Type B pancreatic cell (in vitro differentiated cells): ENCODE measurements at regions not wholly inside any gene's neighbourhood (a gene's known extent, or its start where the extent isn't known, plus 50 kb on each side); places are given as distances from the start of the nearest gene placed in this dataset.

Experiments
- DNase-seq: peaks from one replicate; pipeline ENCODE4 v3.0.0; 2021; ENCODE audit warnings: mixed read lengths; ENCODE audit not compliant: unreplicated experiment; ENCODE audit errors: extremely low spot score
- H3K27ac Mint-ChIP-seq: 2 replicates; pipeline ENCODE4 v1.8.0; 2021; ENCODE audit warnings: mild to moderate bottlenecking, mixed read lengths
- H3K27me3 Mint-ChIP-seq: 2 replicates; pipeline ENCODE4 v1.8.0; 2021; ENCODE audit warnings: mixed read lengths
- H3K36me3 Mint-ChIP-seq: 2 replicates; pipeline ENCODE4 v1.8.0; 2021; ENCODE audit warnings: mixed read lengths
- H3K4me1 Mint-ChIP-seq: one replicate; pipeline ENCODE4 v1.8.0; 2021; ENCODE audit warnings: mixed read lengths; ENCODE audit not compliant: unreplicated experiment
- H3K4me3 Mint-ChIP-seq: 2 replicates; pipeline ENCODE4 v1.8.0; 2021; ENCODE audit warnings: mild to moderate bottlenecking, mixed read lengths
- H3K9me3 Mint-ChIP-seq: 2 replicates; pipeline ENCODE4 v1.8.0; 2021; ENCODE audit warnings: mixed read lengths
- TF ChIP-seq, protein P1 (sequence below): fragments of 200-600 bp; sonication (generic); conservative IDR thresholded peaks from 2 replicates; pipeline ENCODE4 v1.5.0; 2021; ENCODE audit warnings: antibody characterized with exemption, mild to moderate bottlenecking

- TF ChIP-seq, protein P1, sequence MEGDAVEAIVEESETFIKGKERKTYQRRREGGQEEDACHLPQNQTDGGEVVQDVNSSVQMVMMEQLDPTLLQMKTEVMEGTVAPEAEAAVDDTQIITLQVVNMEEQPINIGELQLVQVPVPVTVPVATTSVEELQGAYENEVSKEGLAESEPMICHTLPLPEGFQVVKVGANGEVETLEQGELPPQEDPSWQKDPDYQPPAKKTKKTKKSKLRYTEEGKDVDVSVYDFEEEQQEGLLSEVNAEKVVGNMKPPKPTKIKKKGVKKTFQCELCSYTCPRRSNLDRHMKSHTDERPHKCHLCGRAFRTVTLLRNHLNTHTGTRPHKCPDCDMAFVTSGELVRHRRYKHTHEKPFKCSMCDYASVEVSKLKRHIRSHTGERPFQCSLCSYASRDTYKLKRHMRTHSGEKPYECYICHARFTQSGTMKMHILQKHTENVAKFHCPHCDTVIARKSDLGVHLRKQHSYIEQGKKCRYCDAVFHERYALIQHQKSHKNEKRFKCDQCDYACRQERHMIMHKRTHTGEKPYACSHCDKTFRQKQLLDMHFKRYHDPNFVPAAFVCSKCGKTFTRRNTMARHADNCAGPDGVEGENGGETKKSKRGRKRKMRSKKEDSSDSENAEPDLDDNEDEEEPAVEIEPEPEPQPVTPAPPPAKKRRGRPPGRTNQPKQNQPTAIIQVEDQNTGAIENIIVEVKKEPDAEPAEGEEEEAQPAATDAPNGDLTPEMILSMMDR, result no peak
These were observed 280.3 kb downstream of the LTN1 start for GRCh38 chr21:28712411-28712810.

GRCh38 chr21:28705616-28706015, 287.1 kb downstream of the LTN1 start:
- Mint-ChIP-seq H3K36me3 (no peaks in the 10 kb centered on the region), H3K27ac (no peak overlapping the region), H3K4me3 (no peak overlapping the region), H3K4me1 (no peaks in the 10 kb centered on the region), H3K9me3 (peaks cover 5% of the 10 kb centered on the region), H3K27me3 (peaks cover 3% of the 10 kb centered on the region)
- TF ChIP-seq, protein P1, result no peak
- no peak for DNase-seq

More at GRCh38 chr21:28712411-28712810, 280.3 kb downstream of the LTN1 start:
- Mint-ChIP-seq H3K4me3 (no peak overlapping the region), H3K9me3 (no peaks in the 10 kb centered on the region), H3K27me3 (peaks cover 23% of the 10 kb centered on the region), H3K36me3 (no peaks in the 10 kb centered on the region), H3K4me1 (no peaks in the 10 kb centered on the region), H3K27ac (no peak overlapping the region)
- DNase-seq, result no peak

DNA sequence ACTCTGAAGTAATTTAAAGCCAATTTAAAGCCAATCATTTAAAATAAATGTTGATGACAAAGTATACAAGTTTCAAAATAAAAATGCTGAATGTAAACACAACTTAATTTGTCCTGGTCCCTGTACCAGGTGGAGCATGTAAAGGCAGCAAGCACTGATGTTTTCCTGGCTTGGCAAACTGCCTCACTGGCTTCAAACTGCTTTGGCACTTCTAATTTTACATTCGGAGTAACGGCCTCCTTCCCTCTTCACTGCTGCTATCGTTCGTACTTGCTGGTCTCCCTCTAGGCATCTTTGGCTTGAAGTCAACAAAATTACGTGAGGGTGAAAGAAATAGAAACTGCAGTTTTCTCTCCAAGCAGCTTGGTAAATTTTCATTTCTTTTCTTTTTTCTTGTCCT, 287.9 kb downstream of the LTN1 start:
- TF ChIP-seq, protein P1, result no peak
- Mint-ChIP-seq H3K27ac (no peak overlapping the region), H3K27me3 (no peaks in the 10 kb centered on the region), H3K36me3 (no peaks in the 10 kb centered on the region), H3K4me3 (no peak overlapping the region), H3K4me1 (no peaks in the 10 kb centered on the region), H3K9me3 (peaks cover 5% of the 10 kb centered on the region)
- no peak for DNase-seq

GRCh38 chr21:28703861-28704260, 288.8 kb downstream of the LTN1 start:
- H3K36me3 Mint-ChIP-seq, result no peaks in the 10 kb centered on the region
- TF ChIP-seq, protein P1, result no peak
- DNase-seq, result no peak
- H3K4me1 Mint-ChIP-seq, result no peaks in the 10 kb centered on the region
- H3K9me3 Mint-ChIP-seq, result peaks cover 5% of the 10 kb centered on the region
- H3K4me3 Mint-ChIP-seq, result no peak overlapping the region
- H3K27ac Mint-ChIP-seq, result no peak overlapping the region
- H3K27me3 Mint-ChIP-seq, result no peaks in the 10 kb centered on the region

DNA sequence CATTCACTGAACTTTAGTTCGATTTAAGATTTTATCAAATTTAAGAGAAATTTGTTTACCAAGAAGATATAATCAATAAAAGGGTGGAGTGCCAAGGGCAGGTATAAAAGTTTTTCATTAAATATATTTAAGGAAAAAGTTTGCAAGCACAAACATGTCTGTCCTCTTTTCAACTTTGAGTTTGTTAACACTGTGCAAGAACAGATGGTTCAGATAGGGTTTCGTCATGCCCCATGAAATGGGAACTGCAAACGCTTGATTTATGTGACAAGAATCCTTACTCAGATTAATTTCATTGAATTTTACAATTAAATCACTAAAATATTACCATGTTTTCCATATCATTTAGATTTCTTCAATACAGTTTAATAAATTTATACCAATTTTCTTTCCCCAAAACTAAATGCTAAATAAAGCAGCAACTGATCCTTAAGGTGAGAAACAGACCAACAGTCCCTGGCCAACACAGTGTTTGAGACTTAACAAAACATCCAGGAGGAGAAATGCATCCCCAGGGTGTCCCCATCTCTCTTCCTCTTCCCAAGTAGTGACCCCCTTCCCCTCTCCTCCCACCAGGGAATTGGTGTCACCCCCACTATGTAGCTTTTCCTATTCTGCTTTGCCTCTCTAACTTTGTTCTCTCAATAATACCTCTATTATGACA, 292.9 kb downstream of the LTN1 start:
- H3K4me3 Mint-ChIP-seq, result no peak overlapping the region
- H3K9me3 Mint-ChIP-seq, result peaks cover 9% of the 10 kb centered on the region
- DNase-seq, result no peak
- peaks cover 4% of the 10 kb centered on the region for H3K36me3 Mint-ChIP-seq
- H3K4me1 Mint-ChIP-seq, result no peaks in the 10 kb centered on the region
- no peak overlapping the region for H3K27ac Mint-ChIP-seq
- no peaks in the 10 kb centered on the region for H3K27me3 Mint-ChIP-seq
- TF ChIP-seq, protein P1, result no peak

GRCh38 chr21:28699186-28699585, 293.5 kb downstream of the LTN1 start:
- H3K4me3 Mint-ChIP-seq, result no peak overlapping the region
- no peaks in the 10 kb centered on the region for H3K27me3 Mint-ChIP-seq
- no peaks in the 10 kb centered on the region for H3K4me1 Mint-ChIP-seq
- H3K9me3 Mint-ChIP-seq, result peaks cover 9% of the 10 kb centered on the region
- no peak overlapping the region for H3K27ac Mint-ChIP-seq
- no peak for DNase-seq
- TF ChIP-seq, protein P1, result no peak
- peaks cover 4% of the 10 kb centered on the region for H3K36me3 Mint-ChIP-seq
